22Rv1 (cell line): ENCODE measurements at regions not wholly inside any gene's neighbourhood (a gene's known extent, or its start where the extent isn't known, plus 50 kb on each side); places are given as distances from the start of the nearest gene placed in this dataset.

Source experiments
- CTCF ChIP-seq: fragments of 450-650 bp; IDR thresholded peaks from 2 replicates; pipeline ENCODE4 v1.5.1; 2017; ENCODE audit warnings: mild to moderate bottlenecking
- ZFX ChIP-seq: fragments of 450-650 bp; IDR thresholded peaks from 2 replicates; pipeline ENCODE4 v1.6.1; 2017; ENCODE audit warnings: antibody characterized with exemption, borderline replicate concordance

GRCh38 chr17:73746314-73747073 is 102.2 kb upstream of the SDK2 start:
- TF ChIP-seq CTCF (no peak), ZFX (no peak)
